GM10266 (cell line): ENCODE measurements at regions not wholly inside any gene's neighbourhood (a gene's known extent, or its start where the extent isn't known, plus 50 kb on each side); places are given as distances from the start of the nearest gene placed in this dataset.

ENCODE experiments used
- DNase-seq: peaks from one replicate; pipeline ENCODE4 v3.0.0; 2012; ENCODE audit errors: extremely low spot score
- TF ChIP-seq, protein P1 (sequence below): IDR thresholded peaks from 2 replicates; pipeline ENCODE4 v1.5.1; 2012; ENCODE audit warnings: mild to moderate bottlenecking, low read depth; ENCODE audit not compliant: control insufficient read depth, insufficient read depth; ENCODE audit errors: missing control alignments

DNA sequence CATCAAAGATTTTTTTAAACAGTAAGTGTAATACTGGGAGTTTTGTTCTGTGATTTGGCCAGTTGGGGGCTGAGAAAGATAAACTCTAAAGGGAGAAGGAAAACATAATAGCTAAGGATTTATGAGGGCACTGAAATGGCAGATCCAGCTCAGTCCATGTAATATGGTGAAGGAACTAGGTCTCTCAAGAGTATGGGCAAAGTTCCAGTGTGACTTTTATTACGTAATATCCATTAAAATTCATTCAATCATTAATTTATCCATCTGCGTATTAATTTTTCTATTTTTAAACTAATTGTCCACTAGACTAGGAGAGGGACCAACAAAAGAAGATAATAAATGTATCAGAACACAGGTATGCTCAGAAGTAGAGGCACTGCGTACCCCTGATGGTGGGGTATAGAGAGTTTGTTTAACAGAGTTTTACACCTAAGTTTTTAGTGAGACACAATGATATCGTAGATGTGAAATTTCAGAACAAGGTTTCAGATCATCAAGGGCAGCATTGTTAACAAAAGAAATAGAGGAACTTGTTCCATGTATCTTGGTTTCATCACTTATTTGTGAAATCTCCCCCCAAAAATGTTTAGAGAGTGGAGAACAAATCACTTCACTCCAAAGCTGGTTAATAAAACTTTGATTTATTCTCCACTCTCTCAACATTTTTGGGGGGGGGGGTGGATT is 351.1 kb downstream of the GRXCR1 start:
- TF ChIP-seq, protein P1, sequence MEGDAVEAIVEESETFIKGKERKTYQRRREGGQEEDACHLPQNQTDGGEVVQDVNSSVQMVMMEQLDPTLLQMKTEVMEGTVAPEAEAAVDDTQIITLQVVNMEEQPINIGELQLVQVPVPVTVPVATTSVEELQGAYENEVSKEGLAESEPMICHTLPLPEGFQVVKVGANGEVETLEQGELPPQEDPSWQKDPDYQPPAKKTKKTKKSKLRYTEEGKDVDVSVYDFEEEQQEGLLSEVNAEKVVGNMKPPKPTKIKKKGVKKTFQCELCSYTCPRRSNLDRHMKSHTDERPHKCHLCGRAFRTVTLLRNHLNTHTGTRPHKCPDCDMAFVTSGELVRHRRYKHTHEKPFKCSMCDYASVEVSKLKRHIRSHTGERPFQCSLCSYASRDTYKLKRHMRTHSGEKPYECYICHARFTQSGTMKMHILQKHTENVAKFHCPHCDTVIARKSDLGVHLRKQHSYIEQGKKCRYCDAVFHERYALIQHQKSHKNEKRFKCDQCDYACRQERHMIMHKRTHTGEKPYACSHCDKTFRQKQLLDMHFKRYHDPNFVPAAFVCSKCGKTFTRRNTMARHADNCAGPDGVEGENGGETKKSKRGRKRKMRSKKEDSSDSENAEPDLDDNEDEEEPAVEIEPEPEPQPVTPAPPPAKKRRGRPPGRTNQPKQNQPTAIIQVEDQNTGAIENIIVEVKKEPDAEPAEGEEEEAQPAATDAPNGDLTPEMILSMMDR = no peak
- no peak for DNase-seq

DNA sequence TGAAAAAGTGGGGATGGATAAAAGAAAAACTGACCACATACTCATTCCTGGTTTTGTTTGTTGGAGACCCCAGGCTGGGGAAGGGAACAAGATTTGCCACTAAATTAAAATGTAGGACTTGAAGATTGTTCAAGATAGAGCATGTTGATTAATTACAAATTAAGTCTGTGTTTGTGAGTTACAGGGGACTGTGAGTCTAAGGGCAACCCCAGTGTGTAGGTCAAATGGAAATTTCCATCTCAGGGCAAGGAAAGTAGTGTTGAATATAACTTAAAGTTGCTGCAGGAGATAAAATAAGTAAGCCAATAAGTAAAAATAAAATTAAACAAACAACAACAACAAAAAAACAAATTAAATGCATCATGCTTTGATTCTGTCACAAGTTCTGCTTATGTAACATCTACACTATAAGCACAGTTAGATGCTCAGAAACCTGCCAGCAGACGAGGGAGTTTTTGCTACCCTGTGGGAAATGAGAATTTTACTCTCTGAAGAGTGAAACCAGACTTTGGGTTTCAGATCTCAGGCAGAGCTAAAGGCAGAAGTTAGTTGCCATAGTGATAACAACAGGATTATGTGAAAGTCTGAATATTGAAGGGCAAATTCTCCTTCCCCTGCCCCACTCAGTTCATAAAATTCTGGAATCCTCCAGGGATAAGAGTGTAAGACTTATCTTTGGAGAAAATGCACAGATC is 352.3 kb downstream of the GRXCR1 start:
- peak; percentile 49 for DNase-seq
- TF ChIP-seq, protein P1 = no peak

- no peak for DNase-seq
- TF ChIP-seq, protein P1 = no peak
Observed at GRCh38 chr4:43251841-43252240, 359.3 kb downstream of the GRXCR1 start.

DNA sequence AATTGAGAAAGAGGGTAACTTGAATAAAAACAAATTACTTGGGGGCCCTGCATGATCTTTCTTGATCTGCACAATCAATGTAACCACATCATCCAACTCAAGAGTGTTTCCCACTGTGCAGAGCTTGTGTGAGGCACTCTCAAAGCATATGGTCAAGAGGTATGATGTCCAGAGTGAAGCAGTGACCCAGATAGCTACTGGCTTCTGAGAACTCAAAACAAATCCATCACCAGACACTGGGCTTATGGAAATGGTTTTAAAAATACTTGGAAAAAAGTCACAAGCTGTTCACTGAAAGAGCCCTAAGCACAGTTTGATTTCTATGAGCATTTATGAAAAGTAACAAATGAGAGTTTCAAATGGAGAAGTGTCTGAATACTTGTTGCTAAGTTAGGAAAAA is 361.0 kb downstream of the GRXCR1 start:
- DNase-seq = no peak
- TF ChIP-seq, protein P1 = no peak

- no peak for DNase-seq
Observed at GRCh38 chr4:43264730-43265129, 372.2 kb downstream of the GRXCR1 start.

GRCh38 chr4:43271946-43272345 is 379.4 kb downstream of the GRXCR1 start:
- TF ChIP-seq, protein P1 = no peak

More at GRCh38 chr4:43264730-43265129, 372.2 kb downstream of the GRXCR1 start:
- TF ChIP-seq, protein P1 = no peak

GRCh38 chr4:43274376-43274775 is 381.9 kb downstream of the GRXCR1 start:
- TF ChIP-seq, protein P1 = no peak
- no peak for DNase-seq

More at GRCh38 chr4:43271946-43272345, 379.4 kb downstream of the GRXCR1 start:
- no peak for DNase-seq
